GM10266 (cell line): ENCODE measurements at regions not wholly inside any gene's neighbourhood (a gene's known extent, or its start where the extent isn't known, plus 50 kb on each side); places are given as distances from the start of the nearest gene placed in this dataset.

Experiments
- DNase-seq: peaks from one replicate; pipeline ENCODE4 v3.0.0; 2012; ENCODE audit errors: extremely low spot score
- CTCF ChIP-seq: IDR thresholded peaks from 2 replicates; pipeline ENCODE4 v1.5.1; 2012; ENCODE audit warnings: mild to moderate bottlenecking, low read depth; ENCODE audit not compliant: control insufficient read depth, insufficient read depth; ENCODE audit errors: missing control alignments

DNA sequence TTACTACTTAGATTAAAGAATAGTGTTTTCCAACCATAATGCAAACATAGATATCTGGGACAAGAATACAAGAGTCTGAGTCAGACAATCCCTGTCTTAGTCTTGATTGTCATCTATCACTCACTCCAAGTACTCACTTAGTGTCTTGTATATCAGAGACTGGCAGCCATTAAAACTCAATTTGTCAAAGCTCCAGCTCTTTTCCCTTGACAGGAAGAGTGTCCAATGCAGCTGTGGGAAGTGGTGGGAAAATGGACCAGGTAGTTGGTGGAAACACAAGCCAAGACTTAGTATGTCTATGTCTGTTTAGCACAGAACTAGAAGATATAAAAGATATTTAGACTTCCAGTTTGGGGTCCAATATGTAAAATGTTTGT is 271.6 kb upstream of the CLEC14A start:
- no peak for TF ChIP-seq CTCF
- DNase-seq = no peak

GRCh38 chr14:38526826-38527501 is 271.1 kb upstream of the CLEC14A start:
- TF ChIP-seq CTCF = no peak
- DNase-seq = no peak

DNA sequence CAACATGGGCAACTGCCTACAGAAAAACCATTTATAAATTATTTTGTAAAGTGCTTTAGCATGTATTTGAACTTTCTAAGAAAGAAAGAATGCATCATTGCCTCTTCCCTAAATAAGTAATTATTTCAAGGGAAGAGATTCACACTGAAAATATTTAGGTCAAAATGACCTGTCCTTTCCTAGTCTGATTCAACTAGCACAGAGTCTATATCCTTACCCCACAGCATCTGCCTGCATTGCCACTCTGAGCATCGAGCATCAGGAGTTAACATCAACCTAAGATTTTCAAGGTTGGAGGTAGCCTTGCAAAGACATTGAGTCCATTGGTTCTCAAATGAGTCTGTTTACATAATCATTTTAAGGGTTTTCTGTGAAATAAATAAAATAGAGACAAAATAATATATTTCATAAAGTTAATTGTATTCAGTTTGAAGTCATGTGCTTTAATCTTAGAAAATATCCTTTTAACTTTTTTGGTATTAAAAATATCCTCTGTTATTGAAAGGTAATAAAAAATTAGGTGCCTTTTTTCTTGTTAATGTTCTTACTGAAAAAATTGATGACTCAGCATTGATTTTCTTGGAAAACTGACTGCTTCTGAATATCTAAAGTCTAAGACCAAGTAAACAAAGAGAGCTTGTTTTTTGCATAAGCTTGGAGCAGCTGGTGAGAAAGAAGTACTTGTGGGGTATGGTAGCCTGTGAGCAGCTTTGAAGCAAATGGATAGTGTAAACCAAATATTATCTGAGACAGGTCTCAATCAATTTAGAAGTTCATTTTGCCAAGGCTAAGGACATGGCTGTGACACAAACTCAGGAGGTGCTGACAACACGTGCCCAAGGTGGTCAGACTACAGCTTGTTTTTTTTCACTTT is 269.0 kb upstream of the CLEC14A start:
- no peak for DNase-seq
- no peak for TF ChIP-seq CTCF

- no peak for TF ChIP-seq CTCF
- DNase-seq = no peak
Measured at GRCh38 chr14:38522724-38523123, 266.8 kb upstream of the CLEC14A start.

- DNase-seq = no peak
- TF ChIP-seq CTCF = no peak
Measured at GRCh38 chr14:38521591-38521990, 265.7 kb upstream of the CLEC14A start.

DNA sequence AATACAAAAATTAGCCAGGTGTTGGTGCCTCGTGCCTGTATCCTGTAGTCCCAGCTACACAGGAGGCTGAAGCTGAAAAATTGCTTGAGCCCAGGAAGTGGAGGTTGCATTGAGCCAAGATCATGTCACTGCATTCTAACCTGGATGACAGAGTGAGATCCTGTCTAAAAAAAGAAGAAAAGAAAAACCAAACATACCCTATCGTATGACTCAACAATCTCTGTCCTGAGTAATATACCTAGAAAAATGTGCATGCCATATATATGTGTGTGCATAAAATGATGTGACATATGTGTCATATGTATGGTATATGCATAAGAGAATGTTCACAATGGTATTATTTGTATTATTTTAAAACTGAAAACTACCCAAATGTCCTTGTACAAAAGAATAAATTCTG is 261.5 kb upstream of the CLEC14A start:
- TF ChIP-seq CTCF = no peak

GRCh38 chr14:38512236-38512635 is 256.3 kb upstream of the CLEC14A start:
- DNase-seq = no peak
- no peak for TF ChIP-seq CTCF

More for the DNA sequence above, 261.5 kb upstream of the CLEC14A start:
- no peak for DNase-seq
